ENCODE measurements at regions not wholly inside any gene's neighbourhood (a gene's known extent, or its start where the extent isn't known, plus 50 kb on each side); places are given as distances from the start of the nearest gene placed in this dataset.
A peak's percentile ranks its signal among the peaks of the same experiment; 100 is the strongest.

DNA sequence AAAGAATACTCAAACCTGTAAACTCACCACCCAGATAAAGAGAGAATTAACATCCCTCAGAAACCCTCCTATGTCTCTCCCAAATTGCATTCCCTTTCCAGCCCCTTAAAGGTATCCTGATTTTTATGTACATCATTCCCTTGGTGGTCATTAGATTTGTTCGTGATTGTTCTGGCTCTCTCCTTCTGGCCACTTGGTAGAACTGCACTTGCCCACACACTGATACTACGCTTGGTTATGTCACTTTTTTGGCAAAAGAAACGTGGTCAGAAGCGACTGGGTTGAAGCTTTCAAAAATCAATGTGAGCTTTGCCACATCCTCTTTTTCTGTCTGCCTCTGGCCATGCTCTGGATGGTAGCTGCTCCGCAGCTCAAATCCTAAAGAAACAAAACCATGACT, 76.3 kb downstream of the KRTAP19-8 start:
- no peak for TF ChIP-seq ZNF331 (CRISPR knock-in tag; IDR thresholded peaks at IDR 0.05; ENCODE audit: low read depth)
- TF ChIP-seq, protein P1, sequence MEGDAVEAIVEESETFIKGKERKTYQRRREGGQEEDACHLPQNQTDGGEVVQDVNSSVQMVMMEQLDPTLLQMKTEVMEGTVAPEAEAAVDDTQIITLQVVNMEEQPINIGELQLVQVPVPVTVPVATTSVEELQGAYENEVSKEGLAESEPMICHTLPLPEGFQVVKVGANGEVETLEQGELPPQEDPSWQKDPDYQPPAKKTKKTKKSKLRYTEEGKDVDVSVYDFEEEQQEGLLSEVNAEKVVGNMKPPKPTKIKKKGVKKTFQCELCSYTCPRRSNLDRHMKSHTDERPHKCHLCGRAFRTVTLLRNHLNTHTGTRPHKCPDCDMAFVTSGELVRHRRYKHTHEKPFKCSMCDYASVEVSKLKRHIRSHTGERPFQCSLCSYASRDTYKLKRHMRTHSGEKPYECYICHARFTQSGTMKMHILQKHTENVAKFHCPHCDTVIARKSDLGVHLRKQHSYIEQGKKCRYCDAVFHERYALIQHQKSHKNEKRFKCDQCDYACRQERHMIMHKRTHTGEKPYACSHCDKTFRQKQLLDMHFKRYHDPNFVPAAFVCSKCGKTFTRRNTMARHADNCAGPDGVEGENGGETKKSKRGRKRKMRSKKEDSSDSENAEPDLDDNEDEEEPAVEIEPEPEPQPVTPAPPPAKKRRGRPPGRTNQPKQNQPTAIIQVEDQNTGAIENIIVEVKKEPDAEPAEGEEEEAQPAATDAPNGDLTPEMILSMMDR (conservative IDR thresholded peaks at IDR 0.05; ENCODE audit: low read depth in 2 of 2) = peak; percentile 21 to 49; a peak in 3 of 4 replicates
- no peak overlapping the region for H3K4me3 Mint-ChIP-seq

DNA sequence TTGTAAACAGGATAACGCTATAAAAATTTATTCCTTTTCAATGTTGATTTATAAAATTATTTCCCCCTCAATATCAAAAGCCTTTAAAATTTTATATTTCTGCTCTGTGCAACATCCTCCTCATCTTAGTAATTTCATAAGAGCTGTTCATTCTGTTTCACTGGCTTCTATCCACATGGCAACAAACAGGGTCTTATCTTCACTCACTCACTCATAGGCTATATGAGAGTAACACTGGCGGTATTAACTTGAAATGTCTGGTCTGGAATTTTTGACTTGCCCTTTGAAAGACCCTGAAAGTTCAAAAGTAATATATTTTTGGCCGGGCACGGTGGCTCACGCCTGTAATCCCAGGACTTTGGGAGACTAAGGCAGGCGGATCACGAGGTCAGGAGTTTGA, 77.4 kb upstream of the KRTAP11-1 start:
- Histone ChIP-seq H3K27me3 (ENCODE audit: insufficient read depth) (no peaks in the 10 kb centered on the region), H3K9me2 (ENCODE audit: insufficient read depth) (peaks cover 10% of the 10 kb centered on the region; the same call in 1 of the 2 replicates), H4K20me1 (replicated peaks; ENCODE audit: insufficient read depth) (no peaks in the 10 kb centered on the region), H3K4me3 (no peak overlapping the region), H3K4me1 (ENCODE audit: insufficient read depth) (no peaks in the 10 kb centered on the region), H3F3A (replicated peaks; ENCODE audit: low read depth) (no peaks in the 10 kb centered on the region), H3K27ac (ENCODE audit: low read depth) (no peak overlapping the region), H3K4me2 (no peak overlapping the region), H3K36me3 (ENCODE audit: insufficient read depth) (no peaks in the 10 kb centered on the region), H2AFZ (no peak overlapping the region), H3K79me2 (replicated peaks; ENCODE audit: insufficient read depth) (no peaks in the 10 kb centered on the region)
- ATAC-seq = no peak
- Mint-ChIP-seq H3K36me3 (ENCODE audit: low read depth) (no peaks in the 10 kb centered on the region), H3K9me3 (no peaks in the 10 kb centered on the region; the same call in 2 of the 3 replicates), H3K4me1 (no peaks in the 10 kb centered on the region), H3K27ac (no peak overlapping the region), H3K27me3 (ENCODE audit: insufficient read depth, low read depth, poor library complexity) (no peaks in the 10 kb centered on the region), H3K4me3 (no peak overlapping the region)
- no peak for DNase-seq (ENCODE audit: low spot score)
- no peak for TF ChIP-seq JUNB (IDR thresholded peaks at IDR 0.05; ENCODE audit: unreplicated experiment)
- no peak for TF ChIP-seq ZNF331 (CRISPR knock-in tag; IDR thresholded peaks at IDR 0.05; ENCODE audit: low read depth)
- TF ChIP-seq NANOG (IDR thresholded peaks at IDR 0.05; ENCODE audit: borderline replicate concordance) = no peak
- TF ChIP-seq, protein P2, sequence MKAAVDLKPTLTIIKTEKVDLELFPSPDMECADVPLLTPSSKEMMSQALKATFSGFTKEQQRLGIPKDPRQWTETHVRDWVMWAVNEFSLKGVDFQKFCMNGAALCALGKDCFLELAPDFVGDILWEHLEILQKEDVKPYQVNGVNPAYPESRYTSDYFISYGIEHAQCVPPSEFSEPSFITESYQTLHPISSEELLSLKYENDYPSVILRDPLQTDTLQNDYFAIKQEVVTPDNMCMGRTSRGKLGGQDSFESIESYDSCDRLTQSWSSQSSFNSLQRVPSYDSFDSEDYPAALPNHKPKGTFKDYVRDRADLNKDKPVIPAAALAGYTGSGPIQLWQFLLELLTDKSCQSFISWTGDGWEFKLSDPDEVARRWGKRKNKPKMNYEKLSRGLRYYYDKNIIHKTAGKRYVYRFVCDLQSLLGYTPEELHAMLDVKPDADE (IDR thresholded peaks at IDR 0.05) = no peak
- no peak for TF ChIP-seq POLR2AphosphoS5 (IDR thresholded peaks at IDR 0.05; ENCODE audit: low read depth)
- no peak for TF ChIP-seq CREB1 (CRISPR knock-in tag; IDR thresholded peaks at IDR 0.05; ENCODE audit: low read depth)
- TF ChIP-seq, protein P1 (conservative IDR thresholded peaks at IDR 0.05; ENCODE audit: low read depth in 2 of 2) = no peak
- TF ChIP-seq, protein P3, sequence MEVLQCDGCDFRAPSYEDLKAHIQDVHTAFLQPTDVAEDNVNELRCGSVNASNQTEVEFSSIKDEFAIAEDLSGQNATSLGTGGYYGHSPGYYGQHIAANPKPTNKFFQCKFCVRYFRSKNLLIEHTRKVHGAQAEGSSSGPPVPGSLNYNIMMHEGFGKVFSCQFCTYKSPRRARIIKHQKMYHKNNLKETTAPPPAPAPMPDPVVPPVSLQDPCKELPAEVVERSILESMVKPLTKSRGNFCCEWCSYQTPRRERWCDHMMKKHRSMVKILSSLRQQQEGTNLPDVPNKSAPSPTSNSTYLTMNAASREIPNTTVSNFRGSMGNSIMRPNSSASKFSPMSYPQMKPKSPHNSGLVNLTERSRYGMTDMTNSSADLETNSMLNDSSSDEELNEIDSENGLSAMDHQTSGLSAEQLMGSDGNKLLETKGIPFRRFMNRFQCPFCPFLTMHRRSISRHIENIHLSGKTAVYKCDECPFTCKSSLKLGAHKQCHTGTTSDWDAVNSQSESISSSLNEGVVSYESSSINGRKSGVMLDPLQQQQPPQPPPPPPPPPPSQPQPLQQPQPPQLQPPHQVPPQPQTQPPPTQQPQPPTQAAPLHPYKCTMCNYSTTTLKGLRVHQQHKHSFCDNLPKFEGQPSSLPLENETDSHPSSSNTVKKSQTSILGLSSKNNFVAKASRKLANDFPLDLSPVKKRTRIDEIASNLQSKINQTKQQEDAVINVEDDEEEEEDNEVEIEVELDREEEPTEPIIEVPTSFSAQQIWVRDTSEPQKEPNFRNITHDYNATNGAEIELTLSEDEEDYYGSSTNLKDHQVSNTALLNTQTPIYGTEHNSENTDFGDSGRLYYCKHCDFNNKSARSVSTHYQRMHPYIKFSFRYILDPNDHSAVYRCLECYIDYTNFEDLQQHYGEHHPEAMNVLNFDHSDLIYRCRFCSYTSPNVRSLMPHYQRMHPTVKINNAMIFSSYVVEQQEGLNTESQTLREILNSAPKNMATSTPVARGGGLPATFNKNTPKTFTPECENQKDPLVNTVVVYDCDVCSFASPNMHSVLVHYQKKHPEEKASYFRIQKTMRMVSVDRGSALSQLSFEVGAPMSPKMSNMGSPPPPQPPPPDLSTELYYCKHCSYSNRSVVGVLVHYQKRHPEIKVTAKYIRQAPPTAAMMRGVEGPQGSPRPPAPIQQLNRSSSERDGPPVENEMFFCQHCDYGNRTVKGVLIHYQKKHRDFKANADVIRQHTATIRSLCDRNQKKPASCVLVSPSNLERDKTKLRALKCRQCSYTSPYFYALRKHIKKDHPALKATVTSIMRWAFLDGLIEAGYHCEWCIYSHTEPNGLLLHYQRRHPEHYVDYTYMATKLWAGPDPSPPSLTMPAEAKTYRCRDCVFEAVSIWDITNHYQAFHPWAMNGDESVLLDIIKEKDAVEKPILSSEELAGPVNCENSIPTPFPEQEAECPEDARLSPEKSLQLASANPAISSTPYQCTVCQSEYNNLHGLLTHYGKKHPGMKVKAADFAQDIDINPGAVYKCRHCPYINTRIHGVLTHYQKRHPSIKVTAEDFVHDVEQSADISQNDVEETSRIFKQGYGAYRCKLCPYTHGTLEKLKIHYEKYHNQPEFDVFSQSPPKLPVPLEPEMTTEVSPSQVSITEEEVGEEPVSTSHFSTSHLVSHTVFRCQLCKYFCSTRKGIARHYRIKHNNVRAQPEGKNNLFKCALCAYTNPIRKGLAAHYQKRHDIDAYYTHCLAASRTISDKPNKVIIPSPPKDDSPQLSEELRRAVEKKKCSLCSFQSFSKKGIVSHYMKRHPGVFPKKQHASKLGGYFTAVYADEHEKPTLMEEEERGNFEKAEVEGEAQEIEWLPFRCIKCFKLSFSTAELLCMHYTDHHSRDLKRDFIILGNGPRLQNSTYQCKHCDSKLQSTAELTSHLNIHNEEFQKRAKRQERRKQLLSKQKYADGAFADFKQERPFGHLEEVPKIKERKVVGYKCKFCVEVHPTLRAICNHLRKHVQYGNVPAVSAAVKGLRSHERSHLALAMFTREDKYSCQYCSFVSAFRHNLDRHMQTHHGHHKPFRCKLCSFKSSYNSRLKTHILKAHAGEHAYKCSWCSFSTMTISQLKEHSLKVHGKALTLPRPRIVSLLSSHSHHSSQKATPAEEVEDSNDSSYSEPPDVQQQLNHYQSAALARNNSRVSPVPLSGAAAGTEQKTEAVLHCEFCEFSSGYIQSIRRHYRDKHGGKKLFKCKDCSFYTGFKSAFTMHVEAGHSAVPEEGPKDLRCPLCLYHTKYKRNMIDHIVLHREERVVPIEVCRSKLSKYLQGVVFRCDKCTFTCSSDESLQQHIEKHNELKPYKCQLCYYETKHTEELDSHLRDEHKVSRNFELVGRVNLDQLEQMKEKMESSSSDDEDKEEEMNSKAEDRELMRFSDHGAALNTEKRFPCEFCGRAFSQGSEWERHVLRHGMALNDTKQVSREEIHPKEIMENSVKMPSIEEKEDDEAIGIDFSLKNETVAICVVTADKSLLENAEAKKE (CRISPR knock-in tag; IDR thresholded peaks at IDR 0.05) = no peak
- TF ChIP-seq ZNF114 (CRISPR knock-in tag; IDR thresholded peaks at IDR 0.05) = no peak
- no peak for TF ChIP-seq EZH2phosphoT487 (IDR thresholded peaks at IDR 0.05; ENCODE audit: unreplicated experiment)

More for the DNA sequence above, 76.3 kb downstream of the KRTAP19-8 start:
- no peaks in the 10 kb centered on the region for H3K36me3 Mint-ChIP-seq (ENCODE audit: low read depth)
- ATAC-seq (peak; percentile 77), DNase-seq (ENCODE audit: low spot score) (peak; percentile 51)
- H3K27ac ChIP-seq (ENCODE audit: low read depth) = no peak overlapping the region
- no peaks in the 10 kb centered on the region for H3F3A ChIP-seq (replicated peaks; ENCODE audit: low read depth)
- H3K4me2 ChIP-seq = no peak overlapping the region
- no peaks in the 10 kb centered on the region for H3K36me3 ChIP-seq (ENCODE audit: insufficient read depth)
- no peaks in the 10 kb centered on the region; the same call in 2 of the 3 replicates for H3K9me3 Mint-ChIP-seq
- no peak overlapping the region for H3K4me3 ChIP-seq
- H3K27me3 ChIP-seq (ENCODE audit: insufficient read depth) = no peaks in the 10 kb centered on the region
- no peaks in the 10 kb centered on the region for H3K27me3 Mint-ChIP-seq (ENCODE audit: insufficient read depth, low read depth, poor library complexity)
- H3K4me1 ChIP-seq (ENCODE audit: insufficient read depth) = no peaks in the 10 kb centered on the region
- no peaks in the 10 kb centered on the region for H3K79me2 ChIP-seq (replicated peaks; ENCODE audit: insufficient read depth)
- no peak overlapping the region for H3K27ac Mint-ChIP-seq
- no peak overlapping the region for H2AFZ ChIP-seq
- H3K9me2 ChIP-seq (ENCODE audit: insufficient read depth) = peaks cover 4% of the 10 kb centered on the region; the same call in 1 of the 2 replicates
- no peaks in the 10 kb centered on the region for H4K20me1 ChIP-seq (replicated peaks; ENCODE audit: insufficient read depth)
- H3K4me1 Mint-ChIP-seq = no peaks in the 10 kb centered on the region
